ENCODE measurements at regions not wholly inside any gene's neighbourhood (a gene's known extent, or its start where the extent isn't known, plus 50 kb on each side); places are given as distances from the start of the nearest gene placed in this dataset.

DNA sequence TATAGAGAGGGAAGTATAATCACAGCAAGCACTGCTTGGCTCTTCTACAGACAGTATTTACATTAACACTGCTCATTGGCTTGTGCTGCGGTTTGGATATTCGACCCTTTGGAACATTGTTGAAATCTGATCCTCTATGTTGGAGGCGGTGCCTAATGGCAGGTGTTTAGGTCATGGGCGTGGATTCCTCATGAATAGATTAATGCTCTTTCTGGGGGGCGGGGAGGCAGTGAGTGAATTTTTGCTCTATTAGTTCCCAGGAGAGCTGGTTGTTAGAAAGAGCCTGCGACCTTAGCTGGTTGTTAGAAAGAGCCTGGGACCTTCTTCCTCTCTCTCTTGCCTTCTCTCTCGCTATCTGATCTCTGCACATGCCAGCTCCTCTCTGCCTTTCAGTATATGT, 77.3 kb upstream of the SVIL start:
- H3K4me3 ChIP-seq = no peak overlapping the region
- ChIA-PET SMC1A (ENCODE audit: uncharacterized antibody, unreplicated experiment) (no interaction called here), CTCF (no interaction called here), POLR2A (interaction anchor here (1.3 kb wide), 1 partner anchor 10 kb away, joined by 4 read pairs; no protein-coding TSS in a partner anchor), RAD21 (ENCODE audit: unreplicated experiment) (no interaction called here)
- in situ Hi-C loops (cut with MboI) (no loop called here), intact Hi-C loops (cut with micrococcal nuclease; ENCODE audit: unreplicated experiment) (no loop called here)
- H3K4me2 ChIP-seq (ENCODE audit: control insufficient read depth, insufficient read depth) = no peak overlapping the region
- H2AFZ ChIP-seq (ENCODE audit: control insufficient read depth, low read depth, low read length) = no peak overlapping the region
- no peaks in the 10 kb centered on the region for H3K9me3 ChIP-seq (replicated peaks; ENCODE audit: control insufficient read depth, insufficient read depth, low read length)
- no TSS peak for BruUV-seq (replicated peaks)
- no peak overlapping the region for H3K9ac ChIP-seq (ENCODE audit: control insufficient read depth, insufficient read depth, low read length)
- WGBS (ENCODE audit: insufficient coverage, insufficient replicate concordance, low lambda C conversion rate, missing lambda C conversion rate) = 21% methylated on average over 7 of the region's 7 CpGs
- DNase-seq (ENCODE audit: low read depth, low spot score) = no peak
- no peak overlapping the region for H3K27ac ChIP-seq (ENCODE audit: control insufficient read depth, insufficient read depth)
- TF ChIP-seq CBX5 (IDR thresholded peaks at IDR 0.05; ENCODE audit: low read depth) (no peak), MYB (IDR thresholded peaks at IDR 0.05; ENCODE audit: borderline replicate concordance, low read depth, low read length) (no peak), CBX3 (IDR thresholded peaks at IDR 0.05; ENCODE audit: borderline replicate concordance, low read depth) (no peak), CREB1 (IDR thresholded peaks at IDR 0.05; ENCODE audit: low read depth) (no peak), IKZF2 (IDR thresholded peaks at IDR 0.05) (no peak), PRDM15 (CRISPR knock-in tag; IDR thresholded peaks at IDR 0.05) (no peak), EZH2 (IDR thresholded peaks at IDR 0.05; ENCODE audit: borderline replicate concordance, control insufficient read depth, low read depth, low read length) (no peak), RUNX3 (IDR thresholded peaks at IDR 0.05; ENCODE audit: low read length) (no peak), ZBTB40 (IDR thresholded peaks at IDR 0.05; ENCODE audit: borderline replicate concordance) (no peak), BCLAF1 (IDR thresholded peaks at IDR 0.05) (no peak), KDM1A (IDR thresholded peaks at IDR 0.05; ENCODE audit: borderline replicate concordance) (no peak), PAX5 (IDR thresholded peaks at IDR 0.05; ENCODE audit: borderline replicate concordance, low read depth, low read length) (no peak), MTA2 (IDR thresholded peaks at IDR 0.05; ENCODE audit: low read depth) (no peak), EED (IDR thresholded peaks at IDR 0.05; ENCODE audit: low read depth) (no peak), POLR2AphosphoS5 (IDR thresholded peaks at IDR 0.05; ENCODE audit: low read length) (no peak)
- ATAC-seq = peak; percentile 40
- H4K20me1 ChIP-seq (ENCODE audit: control insufficient read depth, insufficient read depth) = no peaks in the 10 kb centered on the region
- FAIRE-seq = no peak
- H3K4me1 ChIP-seq (ENCODE audit: control insufficient read depth, insufficient read depth, low read length) = no peaks in the 10 kb centered on the region
- no peaks in the 10 kb centered on the region; a peak in 1 of 4 replicates for H3K36me3 ChIP-seq (ENCODE audit: control insufficient read depth in 2 of 2, insufficient read depth in 2 of 2, low read length in 1 of 2)
- no peaks in the 10 kb centered on the region for H3K27me3 ChIP-seq (replicated peaks in 1 of 2; ENCODE audit: control insufficient read depth in 2 of 2, insufficient read depth in 2 of 2, low read length in 1 of 2)
- no peaks in the 10 kb centered on the region for H3K79me2 ChIP-seq (ENCODE audit: control insufficient read depth, insufficient read depth, low read length)
